ENCODE measurements at regions not wholly inside any gene's neighbourhood (a gene's known extent, or its start where the extent isn't known, plus 50 kb on each side); places are given as distances from the start of the nearest gene placed in this dataset.
"Not testable (repeated sequence)": the region's sequence is repeated elsewhere in the genome, so short reads cannot be mapped to it uniquely, and the experiment has no call there.

- no peak overlapping the region for H3K4me3 ChIP-seq
- peaks cover 0 to 9% (median 0%) of the 10 kb centered on the region in 9 donors for H3K27me3 ChIP-seq
- H3K4me1 ChIP-seq = no peaks in the 10 kb centered on the region
- ATAC-seq (no peak), DNase-seq (no peak)
- intact Hi-C loops (cut with DNase I) = no loop called here
- peaks cover 0 to 39% (median 2%) of the 10 kb centered on the region in 12 donors for H3K9me3 ChIP-seq
- no peaks in the 10 kb centered on the region for H3K36me3 ChIP-seq
- no peak overlapping the region for H3K27ac ChIP-seq
- 51 to 71% (median 65%) methylated on average over 4 of the region's 4 CpGs for WGBS, 4 donors
- TF ChIP-seq POLR2A (IDR thresholded peaks at IDR 0.05) (no peak), CTCF (IDR thresholded peaks at IDR 0.05) (no peak)
These were observed 90.4 kb upstream of the NUDT10 start for GRCh38 chrX:51242212-51242611.

- H3K4me3 ChIP-seq = no peak overlapping the region
These were observed 75.1 kb upstream of the NUDT10 start for GRCh38 chrX:51257490-51257889.

GRCh38 chrX:51262271-51262670 lies 70.4 kb upstream of the NUDT10 start:
- WGBS, 4 donors = 79 to 86% (median 81%) methylated on average over 13 of the region's 13 CpGs

More at GRCh38 chrX:51257490-51257889, 75.1 kb upstream of the NUDT10 start:
- Histone ChIP-seq H3K27ac (no peak overlapping the region), H3K9me3 (no peaks in the 10 kb centered on the region), H3K27me3 (peaks cover 0 to 4% (median 0%) of the 10 kb centered on the region in 9 donors), H3K36me3 (no peaks in the 10 kb centered on the region), H3K4me1 (no peaks in the 10 kb centered on the region)
- no peak for DNase-seq
- no peak for ATAC-seq
- TF ChIP-seq POLR2A (IDR thresholded peaks at IDR 0.05) (no peak), CTCF (IDR thresholded peaks at IDR 0.05) (no peak)
- intact Hi-C loops (cut with DNase I) = no loop called here

GRCh38 chrX:51272638-51273037 lies 60.0 kb upstream of the NUDT10 start:
- DNase-seq (no peak), ATAC-seq (no peak)
- intact Hi-C loops (cut with DNase I) = no loop called here
- peaks cover 0 to 4% (median 0%) of the 10 kb centered on the region in 12 donors for H3K9me3 ChIP-seq
- H3K36me3 ChIP-seq = no peaks in the 10 kb centered on the region
- H3K4me3 ChIP-seq = no peak overlapping the region
- H3K27ac ChIP-seq = no peak overlapping the region
- WGBS, 4 donors = 38 to 77% (median 57%) methylated on average over 2 of the region's 2 CpGs
- peaks cover 0 to 22% (median 0%) of the 10 kb centered on the region in 9 donors for H3K27me3 ChIP-seq
- H3K4me1 ChIP-seq = no peaks in the 10 kb centered on the region
- TF ChIP-seq POLR2A (IDR thresholded peaks at IDR 0.05) = no peak

More at GRCh38 chrX:51262271-51262670, 70.4 kb upstream of the NUDT10 start:
- H3K27me3 ChIP-seq; H3K9me3 ChIP-seq; intact Hi-C loops (cut with DNase I); H3K27ac ChIP-seq; ATAC-seq; H3K4me1 ChIP-seq; H3K36me3 ChIP-seq; H3K4me3 ChIP-seq; DNase-seq: not testable (repeated sequence)

GRCh38 chrX:51281758-51282318 lies 50.8 kb upstream of the NUDT10 start:
- 62 to 79% (median 67%) methylated on average over 6 of the region's 6 CpGs for WGBS, 4 donors
- intact Hi-C loops (cut with DNase I) = no loop called here

More at GRCh38 chrX:51281758-51282318, 50.8 kb upstream of the NUDT10 start:
- DNase-seq (no peak), ATAC-seq (no peak)
- H3K9me3 ChIP-seq = no peaks in the 10 kb centered on the region
- H3K4me1 ChIP-seq = no peaks in the 10 kb centered on the region
- H3K36me3 ChIP-seq = no peaks in the 10 kb centered on the region
- H3K27me3 ChIP-seq = peaks cover 0 to 13% (median 0%) of the 10 kb centered on the region in 9 donors
- H3K4me3 ChIP-seq = no peak overlapping the region
- no peak for TF ChIP-seq POLR2A (IDR thresholded peaks at IDR 0.05)
- TF ChIP-seq CTCF (IDR thresholded peaks at IDR 0.05) = no peak
- H3K27ac ChIP-seq = no peak overlapping the region

Data from heart left ventricle (tissue), 16 donors.